ENCODE measurements at regions not wholly inside any gene's neighbourhood (a gene's known extent, or its start where the extent isn't known, plus 50 kb on each side); places are given as distances from the start of the nearest gene placed in this dataset.

DNA sequence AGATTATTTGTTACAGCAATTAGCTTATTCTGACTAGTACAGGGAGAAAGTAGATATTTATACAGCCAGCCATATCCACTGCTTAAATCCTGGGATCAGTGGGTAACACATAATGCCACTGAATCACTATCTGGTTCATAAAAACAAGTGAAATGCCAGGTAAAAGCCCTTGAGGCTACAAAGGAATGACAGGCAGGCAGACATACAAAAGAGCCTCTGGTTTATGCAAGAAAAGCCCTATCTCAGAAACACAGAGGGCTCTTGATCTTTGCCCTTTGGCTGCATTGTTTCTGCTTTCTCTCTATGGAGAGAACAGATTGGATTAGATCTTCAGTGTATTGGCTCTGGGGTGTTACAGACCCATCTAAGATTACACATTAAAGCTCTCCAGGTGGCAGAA lies 115.4 kb upstream of the GADL1 start:
- H3K4me1 ChIP-seq = no peaks in the 10 kb centered on the region
- H3K4me3 ChIP-seq = no peak overlapping the region
- no peaks in the 10 kb centered on the region for H3K9me3 ChIP-seq
- no peak for TF ChIP-seq CTCF (IDR thresholded peaks at IDR 0.05)
- no peak for TF ChIP-seq POLR2A (IDR thresholded peaks at IDR 0.05)
- H3K27me3 ChIP-seq = no peaks in the 10 kb centered on the region
- DNase-seq = no peak
- H3K36me3 ChIP-seq = no peaks in the 10 kb centered on the region
- H3K27ac ChIP-seq = no peak overlapping the region
- intact Hi-C loops (cut with DNase I) = no loop called here

DNA sequence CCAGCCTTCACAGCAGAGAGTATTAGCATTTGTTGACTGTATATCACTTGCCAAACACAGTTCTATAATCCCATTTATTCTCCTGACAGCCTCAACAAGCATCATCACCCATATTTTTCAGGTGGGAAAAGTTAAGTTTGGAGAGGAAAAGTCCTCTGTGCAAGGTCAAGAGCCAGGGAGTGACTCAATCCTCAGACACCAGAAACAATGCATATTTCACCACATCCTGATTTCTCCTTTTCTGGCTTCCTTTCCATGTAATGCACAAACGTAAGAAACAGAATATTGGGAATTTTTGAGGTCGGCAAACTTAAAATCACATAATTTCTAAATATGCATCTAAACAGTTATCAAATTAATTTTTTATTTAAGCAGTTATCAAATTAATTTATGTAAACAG lies 116.0 kb upstream of the GADL1 start:
- H3K9me3 ChIP-seq = no peaks in the 10 kb centered on the region
- no peak for TF ChIP-seq POLR2A (IDR thresholded peaks at IDR 0.05)
- TF ChIP-seq CTCF (IDR thresholded peaks at IDR 0.05) = no peak
- no peak overlapping the region for H3K4me3 ChIP-seq
- no peak overlapping the region for H3K27ac ChIP-seq
- no peaks in the 10 kb centered on the region for H3K4me1 ChIP-seq
- no peak for DNase-seq
- WGBS, 2 donors = 36 to 63% methylated on average over 2 of the region's 2 CpGs
- no peaks in the 10 kb centered on the region for H3K36me3 ChIP-seq
- no peaks in the 10 kb centered on the region for H3K27me3 ChIP-seq
- intact Hi-C loops (cut with DNase I) = no loop called here

- intact Hi-C loops (cut with DNase I) = no loop called here
- Histone ChIP-seq H3K9me3 (no peaks in the 10 kb centered on the region), H3K4me3 (no peak overlapping the region), H3K27ac (no peak overlapping the region), H3K27me3 (no peaks in the 10 kb centered on the region), H3K36me3 (no peaks in the 10 kb centered on the region), H3K4me1 (no peaks in the 10 kb centered on the region)
- 32 to 39% methylated on average over 2 of the region's 2 CpGs for WGBS, 2 donors
- TF ChIP-seq CTCF (IDR thresholded peaks at IDR 0.05) (no peak), POLR2A (IDR thresholded peaks at IDR 0.05) (no peak)
- no peak for DNase-seq
Observed at GRCh38 chr3:31011380-31011779, 116.9 kb upstream of the GADL1 start.

DNA sequence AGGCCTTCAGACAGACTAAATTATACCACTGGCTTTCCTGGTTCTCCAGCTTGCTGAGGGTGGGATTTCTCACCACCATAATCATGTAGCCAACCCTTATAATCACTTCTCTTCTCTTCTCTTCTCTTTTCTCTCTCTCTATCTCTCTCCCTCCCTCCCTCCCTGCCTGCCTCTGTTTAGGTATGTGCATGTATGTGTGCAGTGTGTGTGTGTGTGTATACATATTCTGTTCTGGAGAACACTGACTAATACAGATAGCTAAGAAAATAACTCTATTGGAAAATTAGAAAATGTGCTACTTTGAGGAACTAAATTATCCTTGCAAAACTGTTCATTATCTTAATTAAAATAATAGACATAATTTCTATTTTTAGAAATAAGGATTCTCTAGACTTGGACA lies 118.6 kb upstream of the GADL1 start:
- TF ChIP-seq POLR2A (IDR thresholded peaks at IDR 0.05) = no peak
- no peak for TF ChIP-seq CTCF (IDR thresholded peaks at IDR 0.05)

GRCh38 chr3:31013843-31014242 lies 119.4 kb upstream of the GADL1 start:
- Histone ChIP-seq H3K27ac (no peak overlapping the region), H3K36me3 (no peaks in the 10 kb centered on the region), H3K4me3 (no peak overlapping the region), H3K9me3 (no peaks in the 10 kb centered on the region), H3K4me1 (no peaks in the 10 kb centered on the region), H3K27me3 (no peaks in the 10 kb centered on the region)
- TF ChIP-seq POLR2A (IDR thresholded peaks at IDR 0.05) (no peak), CTCF (IDR thresholded peaks at IDR 0.05) (no peak)
- intact Hi-C loops (cut with DNase I) = no loop called here
- DNase-seq = no peak

More for the DNA sequence above, 118.6 kb upstream of the GADL1 start:
- Histone ChIP-seq H3K27ac (no peak overlapping the region), H3K4me1 (no peaks in the 10 kb centered on the region), H3K27me3 (no peaks in the 10 kb centered on the region), H3K4me3 (no peak overlapping the region), H3K36me3 (no peaks in the 10 kb centered on the region), H3K9me3 (no peaks in the 10 kb centered on the region)
- DNase-seq = no peak
- intact Hi-C loops (cut with DNase I) = no loop called here

Data from esophagus squamous epithelium (tissue), 5 donors.